HCT116 (cell line): ENCODE measurements at regions not wholly inside any gene's neighbourhood (a gene's known extent, or its start where the extent isn't known, plus 50 kb on each side); places are given as distances from the start of the nearest gene placed in this dataset.

ENCODE experiments used
- CEBPB ChIP-seq: IDR thresholded peaks from 2 replicates; pipeline ENCODE4 v1.6.1; 2012; ENCODE audit warnings: low read depth
- CTCF ChIP-seq, 3 experiments: fragments of 200-600 bp in 1 of 3; sonication (generic) in 1 of 3; IDR thresholded peaks in 2 of 3; conservative IDR thresholded peaks in 1 of 3; 2 replicates each; pipeline ENCODE4 v1.5.1; 2012 to 2017; ENCODE audit warnings: low read depth in 2 of 3, low read length in 2 of 3, antibody characterized with exemption in 1 of 3, borderline replicate concordance in 1 of 3, control low read depth in 1 of 3, mild to moderate bottlenecking in 1 of 3, mixed read lengths in 1 of 3, mixed run types in 1 of 3, moderate library complexity in 1 of 3; ENCODE audit not compliant: insufficient read depth in 1 of 3
- EGR1 ChIP-seq: IDR thresholded peaks from 2 replicates; pipeline ENCODE4 v1.6.1; 2012; ENCODE audit warnings: low read depth
- EZH2 ChIP-seq: fragments of 200-600 bp; sonication (generic); IDR thresholded peaks from 2 replicates; pipeline ENCODE4 v1.6.1; 2017; ENCODE audit warnings: antibody characterized with exemption, mixed run types
- JUND ChIP-seq: IDR thresholded peaks from 2 replicates; pipeline ENCODE4 v1.6.1; 2012
- MAX ChIP-seq: IDR thresholded peaks from 2 replicates; pipeline ENCODE4 v1.6.1; 2012
- POLR2A ChIP-seq: IDR thresholded peaks from 2 replicates; pipeline ENCODE4 v1.7.0; 2011; ENCODE audit warnings: borderline replicate concordance; ENCODE audit not compliant: insufficient read depth, insufficient read length; ENCODE audit errors: extremely low read depth
- POLR2AphosphoS5 ChIP-seq: IDR thresholded peaks from 2 replicates; pipeline ENCODE4 v1.6.1; 2011; ENCODE audit warnings: mild to moderate bottlenecking, low read depth, low read length, moderate library complexity
- RAD21 ChIP-seq: IDR thresholded peaks from 2 replicates; pipeline ENCODE4 v1.6.1; 2012; ENCODE audit warnings: low read depth, mild to moderate bottlenecking
- REST ChIP-seq: IDR thresholded peaks from 2 replicates; pipeline ENCODE4 v1.6.1; 2012; ENCODE audit warnings: low read depth
- SIN3A ChIP-seq: IDR thresholded peaks from 2 replicates; pipeline ENCODE4 v1.6.1; 2012; ENCODE audit warnings: low read depth

GRCh38 chr20:50341050-50341449 lies 150.4 kb downstream of the CEBPB start:
- TF ChIP-seq CTCF (IDR thresholded peaks at IDR 0.05 in 2 of 3, conservative IDR thresholded peaks at IDR 0.05 in 1 of 3; ENCODE audit: borderline replicate concordance in 1 of 3, insufficient read depth in 1 of 3, low read depth in 2 of 3, low read length in 2 of 3): no peak
- no peak for TF ChIP-seq EGR1
- no peak for TF ChIP-seq RAD21
- no peak for TF ChIP-seq SIN3A
- TF ChIP-seq EZH2: no peak
- no peak for TF ChIP-seq POLR2AphosphoS5
- TF ChIP-seq CEBPB: no peak
- no peak for TF ChIP-seq MAX
- TF ChIP-seq POLR2A: no peak
- TF ChIP-seq JUND: no peak
- no peak for TF ChIP-seq REST
